Activated naive CD4-positive, alpha-beta T cell treated with anti-CD3 and anti-CD28 coated beads, Interleukin-2, amount 50 U/mL, for 72 hours (primary cell): ENCODE measurements at regions not wholly inside any gene's neighbourhood (a gene's known extent, or its start where the extent isn't known, plus 50 kb on each side); places are given as distances from the start of the nearest gene placed in this dataset.

ENCODE experiments used
- ATAC-seq, 2 donors: fragments of 150-1000 bp; cut with Tn5 transposase; 2 replicates each; pipeline ENCODE4 v1.10.0; 2021; ENCODE audit warnings: mild to moderate bottlenecking in 2 of 2, moderate library complexity in 2 of 2
- DNase-seq, 2 donors: peaks; one replicate each; pipeline ENCODE4 v3.0.0; 2021 to 2022; ENCODE audit warnings: low spot score in 2 of 2
- H3K27ac Mint-ChIP-seq, 2 donors: one replicate each; pipeline ENCODE4 v1.8.0; 2022; ENCODE audit warnings: mild to moderate bottlenecking in 2 of 2, mixed read lengths in 2 of 2
- H3K36me3 Mint-ChIP-seq, 2 donors: one replicate each; pipeline ENCODE4 v1.8.0; 2022; ENCODE audit warnings: mixed read lengths in 2 of 2
- H3K9me3 Mint-ChIP-seq, 2 donors: one replicate each; pipeline ENCODE4 v1.8.0; 2022; ENCODE audit warnings: mixed read lengths in 2 of 2

DNA sequence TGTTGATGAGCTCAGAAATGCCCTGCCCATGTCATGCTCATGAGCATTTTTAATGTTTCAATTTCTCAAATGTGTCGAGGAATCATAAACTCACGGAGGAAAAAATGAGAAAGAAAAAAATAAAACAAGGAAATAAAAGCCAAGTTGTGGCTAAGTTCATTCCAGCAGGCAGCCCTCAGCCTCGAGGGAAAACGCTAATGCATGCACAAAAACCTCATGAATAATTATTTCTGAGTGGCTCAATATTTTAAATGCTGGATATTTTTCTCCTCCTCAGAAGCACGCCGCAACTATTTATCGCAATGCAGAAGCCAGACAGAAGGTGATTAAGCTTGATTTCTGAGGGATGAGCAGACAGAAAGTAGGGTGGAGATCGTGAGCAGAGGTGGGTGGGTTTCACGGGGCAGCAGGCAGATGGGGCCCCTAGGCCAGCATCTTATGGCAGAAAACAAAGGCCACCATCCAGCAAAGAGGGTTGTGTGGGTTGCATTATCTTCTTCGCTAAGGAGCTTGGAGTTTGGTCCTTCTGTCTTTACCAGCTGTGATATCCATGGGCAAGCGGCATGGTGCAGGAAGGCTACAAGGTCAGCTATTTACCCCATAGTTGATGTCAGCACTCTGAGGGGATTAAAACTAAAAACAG, 151.5 kb upstream of the LRFN2 start:
- Mint-ChIP-seq H3K36me3 (no peaks in the 10 kb centered on the region), H3K9me3 (no peaks in the 10 kb centered on the region), H3K27ac (no peak overlapping the region)
- ATAC-seq (no peak), DNase-seq (no peak)

GRCh38 chr6:40735521-40735920, 148.4 kb upstream of the LRFN2 start:
- ATAC-seq (no peak), DNase-seq (no peak)
- Mint-ChIP-seq H3K9me3 (no peaks in the 10 kb centered on the region), H3K27ac (no peak overlapping the region), H3K36me3 (no peaks in the 10 kb centered on the region)

GRCh38 chr6:40735121-40735520, 148.0 kb upstream of the LRFN2 start:
- DNase-seq (no peak), ATAC-seq (no peak)
- no peaks in the 10 kb centered on the region for H3K36me3 Mint-ChIP-seq
- no peaks in the 10 kb centered on the region for H3K9me3 Mint-ChIP-seq
- H3K27ac Mint-ChIP-seq = no peak overlapping the region

GRCh38 chr6:40734607-40735006, 147.4 kb upstream of the LRFN2 start:
- no peak overlapping the region for H3K27ac Mint-ChIP-seq
- ATAC-seq = no peak
- DNase-seq = no peak

DNA sequence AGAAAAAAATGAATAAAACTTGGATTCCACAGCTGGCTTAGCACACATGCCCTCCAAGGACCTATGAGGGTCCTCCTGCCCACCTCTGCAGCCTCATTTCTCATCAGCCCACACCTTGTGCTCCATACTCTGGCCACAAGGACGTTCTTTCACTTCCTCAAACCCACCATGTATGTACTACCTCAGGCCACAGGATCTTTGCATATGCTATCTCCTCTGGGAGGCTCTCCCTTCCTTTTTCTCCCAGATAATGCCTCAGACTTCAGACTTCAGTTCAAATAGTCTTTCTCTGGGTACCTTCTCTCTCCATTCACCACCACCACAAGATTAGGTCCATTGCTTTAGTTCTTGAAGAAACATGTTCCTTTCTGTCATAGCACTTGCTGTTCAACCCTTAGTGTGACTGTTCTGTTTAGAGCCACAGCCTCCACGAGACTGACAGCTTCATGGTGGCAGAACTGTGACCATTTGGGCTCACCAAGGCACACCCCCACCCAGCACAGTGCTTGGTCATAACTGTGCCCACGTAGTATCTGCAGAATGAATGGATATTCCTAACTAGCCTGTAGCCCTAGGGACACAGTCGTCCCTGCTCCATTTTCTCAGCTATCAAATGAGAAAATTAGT, 146.7 kb upstream of the LRFN2 start:
- DNase-seq = no peak
- H3K36me3 Mint-ChIP-seq = no peaks in the 10 kb centered on the region
- ATAC-seq = no peak
- H3K9me3 Mint-ChIP-seq = no peaks in the 10 kb centered on the region
- no peak overlapping the region for H3K27ac Mint-ChIP-seq

More at GRCh38 chr6:40734607-40735006, 147.4 kb upstream of the LRFN2 start:
- H3K36me3 Mint-ChIP-seq = no peaks in the 10 kb centered on the region
- H3K9me3 Mint-ChIP-seq = no peaks in the 10 kb centered on the region

GRCh38 chr6:40733290-40733689, 146.1 kb upstream of the LRFN2 start:
- Mint-ChIP-seq H3K27ac (no peak overlapping the region), H3K36me3 (no peaks in the 10 kb centered on the region), H3K9me3 (no peaks in the 10 kb centered on the region)
- DNase-seq (no peak), ATAC-seq (no peak)

- ATAC-seq = no peak
- H3K27ac Mint-ChIP-seq = no peak overlapping the region
- DNase-seq = no peak
- no peaks in the 10 kb centered on the region for H3K9me3 Mint-ChIP-seq
- no peaks in the 10 kb centered on the region for H3K36me3 Mint-ChIP-seq
Observed at GRCh38 chr6:40732878-40733277, 145.7 kb upstream of the LRFN2 start.

DNA sequence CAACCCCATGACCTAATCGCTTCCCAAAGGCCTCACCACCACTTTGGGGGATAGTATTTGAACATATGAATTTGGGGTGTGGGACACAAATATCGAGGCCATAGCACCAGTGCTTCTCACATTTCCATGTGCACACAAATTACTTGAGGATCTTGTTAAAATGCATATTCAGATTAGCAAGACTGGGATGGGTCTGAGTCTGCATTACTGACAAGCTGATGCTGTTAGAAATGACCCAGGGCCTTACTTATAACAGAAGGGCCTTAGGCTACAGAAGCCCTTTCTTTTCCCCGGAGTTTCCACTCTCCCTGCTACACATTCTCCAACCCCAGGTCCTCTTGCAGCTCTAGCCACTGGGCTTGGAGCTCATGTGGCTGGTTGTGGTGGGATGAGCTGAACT, 141.5 kb upstream of the LRFN2 start:
- no peaks in the 10 kb centered on the region for H3K9me3 Mint-ChIP-seq

DNA sequence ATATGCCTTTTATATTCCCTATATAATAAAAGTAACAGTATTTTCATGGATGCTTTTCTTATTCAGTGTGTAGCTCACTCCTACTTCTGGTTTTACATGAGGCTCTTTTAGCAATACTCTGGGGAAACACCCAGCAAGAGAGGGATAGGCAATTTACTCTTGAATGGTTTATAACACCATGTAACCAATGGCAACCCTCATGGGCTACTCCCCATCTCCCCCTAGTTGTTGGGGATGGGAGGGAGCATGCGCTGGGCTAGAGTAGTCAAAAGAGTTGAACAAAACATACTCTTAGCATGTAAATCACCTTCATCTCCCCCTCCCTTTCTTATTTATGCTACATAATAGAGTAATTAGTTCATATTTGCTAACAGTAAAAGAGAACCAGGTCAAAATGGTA, 140.1 kb upstream of the LRFN2 start:
- H3K36me3 Mint-ChIP-seq = no peaks in the 10 kb centered on the region
- ATAC-seq = no peak
- H3K9me3 Mint-ChIP-seq = no peaks in the 10 kb centered on the region
- no peak overlapping the region for H3K27ac Mint-ChIP-seq
- DNase-seq = no peak

More for the DNA sequence above, 141.5 kb upstream of the LRFN2 start:
- DNase-seq (no peak), ATAC-seq (no peak)
- no peaks in the 10 kb centered on the region for H3K36me3 Mint-ChIP-seq
- no peak overlapping the region for H3K27ac Mint-ChIP-seq

DNA sequence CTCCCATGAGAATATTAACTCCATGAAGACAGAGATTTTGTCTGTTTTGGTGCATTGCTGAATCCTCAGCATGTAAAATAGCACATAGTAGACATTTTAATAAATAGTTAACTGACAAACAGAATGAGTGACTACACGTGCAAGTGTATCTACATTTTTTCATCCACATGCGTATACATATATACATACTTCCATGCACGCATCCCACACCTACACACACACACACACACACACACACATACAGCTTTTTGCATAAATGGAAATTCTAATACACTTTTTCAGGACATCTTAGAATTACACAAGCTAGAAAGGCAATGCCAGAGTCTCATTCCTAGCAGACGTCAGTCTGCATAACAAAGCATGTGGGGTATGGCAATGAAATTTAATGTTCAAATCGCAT, 139.7 kb upstream of the LRFN2 start:
- Mint-ChIP-seq H3K36me3 (no peaks in the 10 kb centered on the region), H3K27ac (no peak overlapping the region), H3K9me3 (no peaks in the 10 kb centered on the region)

GRCh38 chr6:40725390-40725789, 138.2 kb upstream of the LRFN2 start:
- DNase-seq (no peak), ATAC-seq (no peak)
- no peaks in the 10 kb centered on the region for H3K9me3 Mint-ChIP-seq
- no peak overlapping the region for H3K27ac Mint-ChIP-seq
- no peaks in the 10 kb centered on the region for H3K36me3 Mint-ChIP-seq

More for the DNA sequence above, 139.7 kb upstream of the LRFN2 start:
- DNase-seq (no peak), ATAC-seq (no peak)

DNA sequence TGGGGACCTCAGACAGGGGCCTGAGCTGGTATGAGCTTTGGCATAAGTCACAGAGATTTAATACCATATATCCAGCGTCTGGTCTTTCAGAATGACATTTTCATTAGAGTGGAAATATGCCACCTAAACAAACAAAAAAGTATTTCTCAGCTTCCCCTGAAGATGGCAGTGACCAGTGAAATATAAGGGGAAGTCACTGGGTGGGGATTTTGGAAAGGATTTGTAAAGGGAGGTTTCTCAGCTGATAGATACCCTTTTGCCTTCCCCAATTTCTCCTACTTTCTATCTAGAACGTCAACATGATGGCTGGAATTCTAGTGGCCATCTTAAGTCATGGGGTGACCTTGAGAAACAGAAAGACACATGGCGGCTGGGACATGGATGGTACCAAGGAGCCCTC, 137.7 kb upstream of the LRFN2 start:
- H3K36me3 Mint-ChIP-seq = no peaks in the 10 kb centered on the region
- no peak overlapping the region for H3K27ac Mint-ChIP-seq
- no peaks in the 10 kb centered on the region for H3K9me3 Mint-ChIP-seq
- no peak for ATAC-seq
- no peak for DNase-seq

GRCh38 chr6:40723967-40724366, 136.8 kb upstream of the LRFN2 start:
- DNase-seq (no peak), ATAC-seq (no peak)
- Mint-ChIP-seq H3K36me3 (no peaks in the 10 kb centered on the region), H3K9me3 (no peaks in the 10 kb centered on the region), H3K27ac (no peak overlapping the region)

DNA sequence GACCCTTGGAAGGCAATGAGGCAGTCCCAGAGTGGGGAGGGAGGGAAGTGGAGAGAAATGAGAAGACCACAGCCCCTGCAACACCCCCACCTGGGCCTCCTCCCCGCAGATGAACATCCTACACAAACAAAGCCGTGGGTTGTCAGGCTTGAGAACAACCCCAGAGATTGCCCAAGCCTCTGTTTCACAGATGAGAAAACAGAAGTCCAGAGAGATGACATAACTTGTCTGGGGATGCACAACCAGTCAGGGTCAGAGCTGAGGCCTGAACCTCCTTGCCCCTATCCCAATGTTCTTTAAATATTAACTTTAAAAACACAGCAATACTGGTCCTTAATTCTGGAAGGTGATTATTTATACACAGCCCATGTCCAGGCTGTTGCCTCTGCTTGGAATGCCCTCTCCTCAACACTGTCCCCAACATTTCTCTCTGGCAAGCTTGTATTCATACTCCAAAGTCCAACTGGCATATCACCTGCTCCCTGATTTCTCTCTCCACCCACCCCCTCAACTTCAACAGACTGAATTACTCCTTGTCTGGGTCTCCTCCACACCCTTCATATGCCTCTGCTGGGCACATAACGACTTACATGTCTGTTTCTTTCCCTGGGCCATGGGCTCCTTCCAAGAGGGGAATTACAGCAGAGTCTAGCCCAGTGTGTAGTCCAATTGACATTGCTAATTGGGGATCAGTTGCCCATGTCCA, 135.5 kb upstream of the LRFN2 start:
- H3K27ac Mint-ChIP-seq = no peak overlapping the region
- no peaks in the 10 kb centered on the region for H3K9me3 Mint-ChIP-seq
- no peaks in the 10 kb centered on the region for H3K36me3 Mint-ChIP-seq
- no peak for ATAC-seq
- no peak for DNase-seq

DNA sequence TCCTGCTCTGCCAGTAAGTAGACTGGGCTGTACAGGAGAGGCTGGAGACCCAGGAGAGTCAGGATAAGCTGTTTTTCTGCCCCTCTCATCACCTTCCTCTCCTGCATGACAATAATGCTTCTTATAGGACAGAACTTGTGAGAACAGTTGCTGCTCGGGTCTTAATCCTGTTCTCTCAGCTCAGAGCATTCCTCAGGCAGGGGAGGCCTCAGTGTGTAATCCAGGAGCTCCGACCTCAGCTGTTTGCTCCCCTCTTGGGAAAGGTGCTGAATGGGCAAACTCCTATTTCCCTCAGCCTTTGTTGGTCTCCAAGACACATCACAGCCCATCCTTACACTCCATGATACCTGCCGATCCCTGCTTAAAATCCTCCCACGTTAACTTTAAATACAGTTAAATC, 134.9 kb upstream of the LRFN2 start:
- DNase-seq (no peak), ATAC-seq (no peak)
- no peaks in the 10 kb centered on the region for H3K36me3 Mint-ChIP-seq
- no peaks in the 10 kb centered on the region for H3K9me3 Mint-ChIP-seq
- H3K27ac Mint-ChIP-seq = no peak overlapping the region

DNA sequence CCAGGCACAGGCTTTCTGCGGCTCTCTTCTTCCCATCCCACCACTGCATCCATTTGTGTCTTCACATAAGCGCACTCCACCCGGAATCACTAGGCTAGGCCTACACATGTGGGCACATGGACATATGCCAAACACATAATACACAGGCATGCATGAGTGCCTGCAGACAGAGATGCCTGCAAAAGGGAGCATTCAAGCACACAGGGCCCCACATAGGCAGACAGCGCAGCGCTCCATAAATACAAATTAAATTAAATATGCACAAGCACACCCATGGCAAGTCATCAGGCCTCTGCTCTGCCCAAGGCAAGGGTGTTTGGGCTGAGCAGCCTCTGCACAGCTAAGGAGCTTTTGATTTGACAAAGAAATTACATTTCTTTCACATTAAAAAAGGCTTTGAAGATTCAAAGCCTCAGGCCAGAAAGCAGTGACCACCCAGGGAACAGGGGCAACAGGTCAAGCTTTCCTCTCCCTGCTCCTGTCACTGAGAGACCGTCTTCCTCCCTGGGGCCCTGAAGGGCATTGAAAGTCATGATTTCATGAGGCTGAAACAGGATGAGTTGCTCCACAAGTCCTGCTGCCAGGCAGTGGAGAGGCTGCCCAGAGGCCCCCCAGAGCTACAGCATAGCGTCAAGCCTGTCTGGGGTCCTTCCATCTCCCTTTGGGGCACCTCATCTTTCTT, 134.2 kb upstream of the LRFN2 start:
- no peak for DNase-seq
- Mint-ChIP-seq H3K36me3 (no peaks in the 10 kb centered on the region), H3K9me3 (no peaks in the 10 kb centered on the region), H3K27ac (no peak overlapping the region)
- no peak for ATAC-seq

DNA sequence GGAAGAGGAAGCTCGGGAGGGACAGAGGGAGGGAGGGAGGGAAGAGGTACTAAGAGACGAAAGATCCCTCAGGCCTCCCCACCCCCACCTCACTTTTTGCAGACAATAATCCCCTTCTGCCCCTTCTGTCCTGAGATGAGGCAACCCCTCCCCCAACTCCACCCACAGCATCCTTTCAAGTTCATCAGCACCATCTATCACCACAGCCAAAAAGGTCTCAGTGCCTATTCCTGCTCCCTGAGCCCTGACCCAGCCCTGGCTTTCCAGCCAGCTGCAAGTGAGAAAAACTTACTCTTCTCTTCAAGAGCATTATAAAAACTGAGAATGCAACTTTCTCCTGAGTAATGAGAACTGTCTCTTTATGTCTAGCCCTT, 133.2 kb upstream of the LRFN2 start:
- ATAC-seq = no peak
- no peaks in the 10 kb centered on the region for H3K9me3 Mint-ChIP-seq
- H3K27ac Mint-ChIP-seq = peak overlapping the region in 1 of 2 donors; percentile 75
- no peaks in the 10 kb centered on the region for H3K36me3 Mint-ChIP-seq
- DNase-seq = no peak
